WI38 (cell line): ENCODE measurements at regions not wholly inside any gene's neighbourhood (a gene's known extent, or its start where the extent isn't known, plus 50 kb on each side); places are given as distances from the start of the nearest gene placed in this dataset.
"Not testable (repeated sequence)": the region's sequence is repeated elsewhere in the genome, so short reads cannot be mapped to it uniquely, and the experiment has no call there.

ENCODE experiments used
- H3K4me3 ChIP-seq: 2 replicates; pipeline ENCODE4 v1.5.1; 2011; ENCODE audit warnings: low read depth, mild to moderate bottlenecking, control low read depth, low read length
- CTCF ChIP-seq: IDR thresholded peaks from 2 replicates; pipeline ENCODE4 v1.5.1; 2012; ENCODE audit warnings: low read depth, mild to moderate bottlenecking, control low read depth, low read length

GRCh38 chr1:78334952-78335351, 155.8 kb upstream of the PTGFR start:
- no peak overlapping the region for H3K4me3 ChIP-seq
- no peak for TF ChIP-seq CTCF

GRCh38 chr1:78336751-78337150, 154.0 kb upstream of the PTGFR start:
- not testable (repeated sequence) for H3K4me3 ChIP-seq

GRCh38 chr1:78339490-78339889, 151.3 kb upstream of the PTGFR start:
- H3K4me3 ChIP-seq = no peak overlapping the region
- TF ChIP-seq CTCF = no peak

GRCh38 chr1:78340006-78340405, 150.8 kb upstream of the PTGFR start:
- no peak for TF ChIP-seq CTCF
- no peak overlapping the region for H3K4me3 ChIP-seq

GRCh38 chr1:78348496-78349284, 142.1 kb upstream of the PTGFR start:
- TF ChIP-seq CTCF = no peak
- no peak overlapping the region for H3K4me3 ChIP-seq

- no peak overlapping the region for H3K4me3 ChIP-seq
- no peak for TF ChIP-seq CTCF
Observed at GRCh38 chr1:78351551-78352216, 139.1 kb upstream of the PTGFR start.

- H3K4me3 ChIP-seq = no peak overlapping the region
- TF ChIP-seq CTCF = no peak
Observed at GRCh38 chr1:78355656-78356055, 135.1 kb upstream of the PTGFR start.

GRCh38 chr1:78358165-78358564, 132.6 kb upstream of the PTGFR start:
- no peak overlapping the region for H3K4me3 ChIP-seq
- TF ChIP-seq CTCF = no peak
